Fibroblast of mammary gland (primary cell): ENCODE measurements at regions not wholly inside any gene's neighbourhood (a gene's known extent, or its start where the extent isn't known, plus 50 kb on each side); places are given as distances from the start of the nearest gene placed in this dataset.

Experiments used
- DNase-seq: peaks from one replicate; pipeline ENCODE4 v3.0.0-alpha.2; 2010; ENCODE audit warnings: low read depth
- H3K4me3 ChIP-seq: 2 replicates; pipeline ENCODE4 v1.5.1; 2011; ENCODE audit warnings: low read depth, mild to moderate bottlenecking, low read length, moderate library complexity; ENCODE audit not compliant: control insufficient read depth
- TF ChIP-seq, protein P1 (sequence below): conservative IDR thresholded peaks from 2 replicates; pipeline ENCODE4 v1.5.1; 2011; ENCODE audit warnings: low read depth, low read length, inconsistent platforms; ENCODE audit not compliant: control insufficient read depth, insufficient read depth

DNA sequence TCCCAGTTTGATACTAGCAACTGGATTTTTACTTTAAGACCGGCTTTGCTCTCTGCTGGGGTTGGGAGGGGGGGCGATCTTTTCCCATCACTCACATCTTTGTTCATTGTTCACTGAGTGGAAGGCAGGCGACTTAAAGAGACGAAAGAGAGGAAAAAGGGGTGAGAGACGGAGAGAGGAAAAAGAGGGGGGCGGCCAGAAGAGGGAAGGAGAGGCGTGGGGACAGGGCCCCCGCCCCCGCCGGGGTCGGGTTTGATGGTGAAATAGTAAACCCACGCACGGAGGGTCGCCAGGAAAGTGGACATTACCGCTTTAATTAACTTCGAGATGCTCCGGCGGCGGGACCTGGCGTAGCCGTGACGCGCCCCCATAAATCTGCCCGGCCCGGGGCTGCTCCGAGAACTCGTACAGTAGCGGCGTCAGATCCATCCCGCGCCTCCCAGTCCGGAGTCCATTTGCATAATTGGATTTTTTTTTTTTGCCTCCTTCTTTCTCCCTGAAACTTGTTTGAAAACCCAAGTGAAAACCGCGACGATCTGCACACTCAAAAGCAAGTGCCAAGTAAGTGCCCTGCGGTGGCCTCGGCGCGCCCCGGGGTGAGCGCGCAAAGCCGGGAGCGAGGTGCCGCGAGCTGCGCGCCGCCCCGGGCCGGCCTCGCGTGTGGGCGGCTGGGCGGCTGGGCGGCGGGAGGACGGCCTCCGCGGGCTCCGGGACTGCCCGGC is 143.9 kb upstream of the ZNF536 start:
- no peak for DNase-seq
- no peak overlapping the region for H3K4me3 ChIP-seq
- TF ChIP-seq, protein P1, sequence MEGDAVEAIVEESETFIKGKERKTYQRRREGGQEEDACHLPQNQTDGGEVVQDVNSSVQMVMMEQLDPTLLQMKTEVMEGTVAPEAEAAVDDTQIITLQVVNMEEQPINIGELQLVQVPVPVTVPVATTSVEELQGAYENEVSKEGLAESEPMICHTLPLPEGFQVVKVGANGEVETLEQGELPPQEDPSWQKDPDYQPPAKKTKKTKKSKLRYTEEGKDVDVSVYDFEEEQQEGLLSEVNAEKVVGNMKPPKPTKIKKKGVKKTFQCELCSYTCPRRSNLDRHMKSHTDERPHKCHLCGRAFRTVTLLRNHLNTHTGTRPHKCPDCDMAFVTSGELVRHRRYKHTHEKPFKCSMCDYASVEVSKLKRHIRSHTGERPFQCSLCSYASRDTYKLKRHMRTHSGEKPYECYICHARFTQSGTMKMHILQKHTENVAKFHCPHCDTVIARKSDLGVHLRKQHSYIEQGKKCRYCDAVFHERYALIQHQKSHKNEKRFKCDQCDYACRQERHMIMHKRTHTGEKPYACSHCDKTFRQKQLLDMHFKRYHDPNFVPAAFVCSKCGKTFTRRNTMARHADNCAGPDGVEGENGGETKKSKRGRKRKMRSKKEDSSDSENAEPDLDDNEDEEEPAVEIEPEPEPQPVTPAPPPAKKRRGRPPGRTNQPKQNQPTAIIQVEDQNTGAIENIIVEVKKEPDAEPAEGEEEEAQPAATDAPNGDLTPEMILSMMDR: no peak

DNA sequence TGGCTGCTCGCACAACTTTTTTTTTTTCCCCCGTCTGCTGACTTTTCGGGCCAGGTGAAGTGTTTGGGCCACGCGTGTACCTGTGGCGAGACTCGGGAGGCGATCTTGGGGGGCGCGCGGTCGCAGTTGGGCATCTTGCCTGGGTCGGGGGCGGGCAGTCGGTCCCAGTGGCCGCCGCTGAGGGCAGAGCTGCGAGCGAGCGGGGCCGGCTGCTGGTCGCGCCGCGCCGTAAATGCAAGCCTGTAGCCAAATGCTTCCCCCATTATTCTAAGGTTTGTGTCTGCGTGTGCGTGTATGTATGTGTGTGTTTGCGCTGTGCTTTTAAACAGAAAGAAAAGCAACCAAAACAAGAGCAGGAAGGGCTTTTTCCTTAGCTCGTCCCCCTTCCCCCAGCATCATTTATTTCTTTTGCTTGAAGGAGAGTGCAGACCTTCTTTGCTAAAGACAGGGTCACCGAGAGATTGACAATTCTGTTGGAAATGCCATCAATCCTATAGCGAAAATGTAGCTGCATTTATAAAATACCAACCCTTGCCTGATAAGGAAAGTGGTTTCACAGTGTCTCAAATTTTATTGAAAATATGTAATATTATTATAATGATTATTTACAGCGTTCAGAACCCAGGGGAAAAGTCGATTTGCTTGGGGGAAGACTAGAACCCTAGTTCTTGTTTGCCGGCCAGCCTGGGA is 143.2 kb upstream of the ZNF536 start:
- TF ChIP-seq, protein P1: no peak
- no peak overlapping the region for H3K4me3 ChIP-seq
- peak; percentile 7 for DNase-seq

DNA sequence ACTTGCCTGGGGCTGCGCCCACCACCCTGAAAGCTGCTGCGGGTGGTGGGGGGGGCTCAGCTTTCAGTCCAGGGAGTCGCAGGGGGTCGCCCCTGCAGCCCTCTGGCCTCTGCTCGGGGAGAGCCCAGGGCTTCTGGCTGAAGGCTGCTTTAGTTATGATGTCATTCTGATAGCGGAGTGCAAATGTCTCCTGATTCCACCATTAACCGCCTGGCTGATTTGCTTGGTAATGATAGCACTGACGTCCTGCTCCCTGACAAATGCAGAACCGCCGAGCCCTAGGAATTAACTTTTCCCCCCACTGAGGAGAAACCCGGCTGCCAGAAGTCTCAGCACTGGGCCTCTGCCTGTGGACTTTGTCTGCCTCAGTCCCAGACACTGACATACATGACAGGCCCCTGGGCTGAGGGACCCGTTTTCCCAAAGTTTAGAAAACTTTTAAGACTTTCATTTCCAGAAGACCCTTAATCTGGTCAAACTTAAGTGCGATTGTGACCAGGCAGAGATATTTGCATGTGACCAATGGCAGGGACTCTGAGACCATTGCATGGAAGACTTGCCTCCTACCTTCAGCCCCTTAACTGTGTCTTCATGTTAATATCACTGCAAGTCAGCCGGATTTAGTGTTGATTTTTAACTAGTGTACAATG is 142.5 kb upstream of the ZNF536 start:
- H3K4me3 ChIP-seq: no peak overlapping the region
- TF ChIP-seq, protein P1: no peak
- no peak for DNase-seq

DNA sequence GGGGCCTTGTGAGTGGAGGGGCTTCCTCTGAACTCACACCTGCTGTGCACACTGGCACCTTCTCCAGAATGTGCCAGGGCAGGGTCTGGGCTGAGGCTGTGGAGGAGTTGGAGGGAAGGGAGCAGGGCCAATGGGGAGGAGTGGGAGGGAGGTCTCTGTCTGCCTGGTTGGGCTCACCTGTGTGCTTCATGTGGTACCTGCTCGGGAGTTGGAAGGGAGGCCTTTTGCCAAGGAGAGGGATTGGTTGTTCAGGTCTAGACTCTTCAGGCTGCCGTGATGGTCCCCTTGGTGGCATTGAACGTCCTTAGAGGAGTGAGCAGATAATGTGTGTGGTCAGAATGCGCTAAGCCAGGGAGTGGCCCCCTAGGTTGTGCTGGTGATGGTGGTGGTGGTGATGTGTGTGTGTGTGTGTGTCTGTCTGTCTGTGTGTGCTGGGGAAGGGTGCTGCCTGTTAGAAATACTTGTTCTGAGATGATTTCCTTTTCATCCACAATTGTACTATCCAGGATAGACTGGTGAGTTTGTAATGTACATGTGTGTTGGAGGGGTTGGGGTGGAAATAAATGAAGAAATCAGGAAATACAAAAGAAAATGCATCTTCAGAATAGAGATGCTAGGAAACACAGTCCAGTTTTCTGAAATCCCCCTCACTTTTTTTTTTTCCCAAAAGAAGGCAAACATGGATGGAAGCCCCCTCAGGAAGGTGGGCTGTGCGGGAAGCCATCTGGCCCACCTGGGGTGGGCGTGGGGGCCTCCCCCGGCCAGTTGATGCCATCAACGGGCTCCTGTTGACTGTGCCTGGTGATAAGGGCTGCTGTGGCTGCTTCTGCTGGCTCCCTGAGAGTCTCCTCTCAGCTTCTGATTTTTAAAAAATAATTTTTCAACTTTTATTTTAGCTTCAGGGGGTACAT is 140.5 kb upstream of the ZNF536 start:
- no peak for DNase-seq
- H3K4me3 ChIP-seq: no peak overlapping the region
- TF ChIP-seq, protein P1: no peak

DNA sequence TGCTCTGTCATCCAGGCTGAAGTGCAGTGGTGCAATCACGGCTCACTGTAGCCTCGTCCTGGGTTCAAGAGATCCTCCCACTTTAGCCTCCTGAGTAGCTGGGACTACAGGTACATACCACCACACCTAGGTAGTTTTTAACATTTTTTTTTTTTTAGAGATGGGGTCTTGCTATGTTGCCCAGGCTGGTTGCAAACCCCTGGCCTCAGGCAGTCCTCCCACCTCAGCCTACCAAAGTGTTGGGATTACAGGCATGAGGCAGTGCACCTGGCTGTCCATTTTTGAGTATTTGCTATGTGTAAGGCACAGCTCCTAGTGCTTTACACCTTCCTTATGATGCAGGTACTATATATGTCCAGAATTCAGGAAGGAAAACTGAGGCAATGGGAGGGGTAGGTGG is 138.8 kb upstream of the ZNF536 start:
- TF ChIP-seq, protein P1: no peak
- DNase-seq: no peak
- no peak overlapping the region for H3K4me3 ChIP-seq

DNA sequence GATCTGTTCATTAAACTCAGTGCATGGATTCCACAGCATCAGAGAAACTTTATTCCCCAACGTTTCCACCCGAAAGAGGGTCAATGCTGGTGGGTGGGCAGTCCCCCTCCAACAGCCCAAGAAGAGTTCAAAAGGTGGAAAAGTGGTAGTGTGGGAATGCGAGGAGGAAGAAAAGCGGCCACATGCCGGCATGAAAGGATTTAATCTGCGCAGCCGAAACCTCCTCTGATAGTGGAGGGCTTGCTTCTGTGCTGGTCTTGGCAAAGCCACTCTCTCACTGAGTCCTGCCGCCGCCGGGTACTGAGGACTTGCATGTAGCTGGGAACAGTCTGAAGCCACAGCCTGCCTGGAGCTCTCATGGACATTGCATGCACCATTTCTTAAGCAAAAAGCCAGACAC is 136.2 kb upstream of the ZNF536 start:
- H3K4me3 ChIP-seq: no peak overlapping the region
- DNase-seq: no peak
- TF ChIP-seq, protein P1: no peak
